ENCODE measurements at regions not wholly inside any gene's neighbourhood (a gene's known extent, or its start where the extent isn't known, plus 50 kb on each side); places are given as distances from the start of the nearest gene placed in this dataset.

- DNase-seq = no peak
- intact Hi-C loops (cut with DNase I) = no loop called here
These were observed 605.6 kb upstream of the TEX47 start for GRCh38 chr7:89401099-89401498.

DNA sequence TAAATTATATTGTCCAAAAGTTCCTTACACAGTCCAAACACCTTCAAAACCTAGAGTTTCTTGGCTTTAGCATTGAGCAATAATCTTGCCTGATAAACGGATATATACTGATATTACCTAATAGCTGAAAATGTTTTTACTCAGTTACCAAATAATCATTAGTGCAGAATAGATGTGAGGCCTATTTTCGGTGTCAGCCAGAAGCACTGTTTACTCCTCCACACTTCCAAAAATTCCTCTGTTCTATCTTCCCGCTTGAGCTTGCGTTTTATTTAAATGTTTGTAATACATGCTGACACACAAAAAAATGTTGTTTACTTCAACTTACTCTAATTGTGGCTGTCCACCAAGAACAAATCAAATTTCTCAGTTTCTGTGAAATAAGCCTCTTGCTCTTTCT, 606.2 kb upstream of the TEX47 start:
- peak in 1 of 42 donors; percentile 5 for DNase-seq
- intact Hi-C loops (cut with DNase I) = no loop called here

- no peak for DNase-seq
- intact Hi-C loops (cut with DNase I) = no loop called here
These were observed 656.4 kb upstream of the TEX47 start for GRCh38 chr7:89451911-89452310.

DNA sequence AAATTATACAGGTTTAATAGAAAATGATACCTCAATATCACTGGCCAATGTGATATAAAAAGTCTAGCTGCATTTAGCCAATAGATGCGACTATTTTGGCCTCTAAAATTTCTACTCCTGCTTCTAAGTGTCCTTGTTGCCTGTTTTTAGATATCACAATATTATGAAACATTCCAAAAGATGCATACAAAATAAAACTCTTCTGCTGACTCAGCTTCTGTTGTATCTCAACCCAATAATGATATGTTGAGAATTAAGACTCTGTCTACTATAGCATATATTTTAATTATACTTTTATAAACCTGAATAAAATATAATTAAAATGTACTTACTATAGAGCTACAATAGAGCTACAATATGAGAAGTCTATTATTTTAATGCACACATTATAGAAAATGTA, 661.0 kb upstream of the TEX47 start:
- intact Hi-C loops (cut with DNase I) = no loop called here
- no peak for DNase-seq

GRCh38 chr7:89458114-89458513, 662.6 kb upstream of the TEX47 start:
- no peak for DNase-seq
- intact Hi-C loops (cut with DNase I) = no loop called here

GRCh38 chr7:89474456-89474855, 678.9 kb upstream of the TEX47 start:
- intact Hi-C loops (cut with DNase I) = no loop called here

DNA sequence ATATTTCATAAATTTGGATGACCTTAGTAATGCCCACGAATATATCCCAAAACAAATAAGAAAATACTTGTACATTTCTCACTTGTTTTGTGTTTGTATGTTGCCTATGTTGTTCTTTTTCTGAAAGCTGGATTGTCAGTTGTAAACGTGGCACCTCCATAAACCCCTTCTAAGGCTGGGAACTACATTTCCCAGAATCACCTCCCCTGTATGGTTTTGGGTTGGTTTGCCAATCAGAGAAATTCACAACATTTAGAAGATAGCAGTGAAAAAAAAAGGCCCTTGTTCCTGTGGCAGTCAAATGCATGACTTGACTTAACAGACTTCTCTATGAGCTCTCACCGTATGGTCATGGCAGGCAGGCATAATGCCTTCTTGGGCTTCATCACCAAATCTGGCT, 676.3 kb upstream of the STEAP1 start:
- intact Hi-C loops (cut with DNase I) = no loop called here
- DNase-seq = no peak

More at GRCh38 chr7:89474456-89474855, 678.9 kb upstream of the TEX47 start:
- DNase-seq = no peak

- no peak for DNase-seq
- intact Hi-C loops (cut with DNase I) = no loop called here
These were observed 658.6 kb upstream of the STEAP1 start for GRCh38 chr7:89495704-89496103.

DNA sequence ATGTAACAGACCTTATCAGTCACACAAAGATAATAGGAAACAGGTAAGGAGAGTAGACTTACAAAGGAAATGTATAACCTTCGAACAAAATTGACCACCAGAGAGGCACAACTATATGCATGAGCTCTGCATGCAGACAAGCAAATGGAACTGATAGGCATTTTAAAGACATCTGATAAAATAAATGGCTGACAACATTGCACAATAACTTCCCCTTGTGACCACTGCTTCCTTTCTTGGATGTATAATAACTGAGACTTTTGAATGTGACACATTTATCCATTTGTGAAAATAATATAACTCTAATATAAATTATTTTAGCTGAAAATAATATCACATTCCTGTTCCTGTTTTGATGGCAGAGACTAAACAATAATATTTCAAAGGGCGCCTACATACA, 654.2 kb upstream of the STEAP1 start:
- intact Hi-C loops (cut with DNase I) = no loop called here
- no peak for DNase-seq

GRCh38 chr7:89503281-89503680, 651.0 kb upstream of the STEAP1 start:
- intact Hi-C loops (cut with DNase I) = no loop called here
- no peak for DNase-seq

DNA sequence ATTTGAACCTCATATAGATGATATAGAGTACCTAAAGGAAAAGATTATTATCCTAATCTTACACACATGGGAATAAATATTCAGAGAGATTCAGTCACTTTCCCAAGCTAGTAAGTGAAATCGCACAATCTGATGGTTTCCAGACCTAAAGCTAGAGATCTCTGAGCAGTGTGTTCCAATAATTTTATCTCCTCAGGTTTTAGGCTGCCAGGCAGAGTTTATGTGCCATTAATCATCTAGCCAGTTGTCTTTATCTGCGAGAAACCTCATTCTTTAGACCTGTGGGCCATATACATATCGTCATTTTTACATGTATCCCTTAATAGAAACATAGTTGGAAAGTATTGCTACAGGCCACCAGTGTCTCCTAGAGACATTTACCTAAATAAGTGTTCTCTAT, 647.2 kb upstream of the STEAP1 start:
- intact Hi-C loops (cut with DNase I) = no loop called here
- DNase-seq = no peak

GRCh38 chr7:89511900-89512299, 642.4 kb upstream of the STEAP1 start:
- DNase-seq = no peak
- intact Hi-C loops (cut with DNase I) = no loop called here

- DNase-seq = no peak
- intact Hi-C loops (cut with DNase I) = no loop called here
These were observed 639.3 kb upstream of the STEAP1 start for GRCh38 chr7:89514970-89515369.

GRCh38 chr7:89517815-89518214, 636.5 kb upstream of the STEAP1 start:
- DNase-seq = no peak
- intact Hi-C loops (cut with DNase I) = no loop called here

DNA sequence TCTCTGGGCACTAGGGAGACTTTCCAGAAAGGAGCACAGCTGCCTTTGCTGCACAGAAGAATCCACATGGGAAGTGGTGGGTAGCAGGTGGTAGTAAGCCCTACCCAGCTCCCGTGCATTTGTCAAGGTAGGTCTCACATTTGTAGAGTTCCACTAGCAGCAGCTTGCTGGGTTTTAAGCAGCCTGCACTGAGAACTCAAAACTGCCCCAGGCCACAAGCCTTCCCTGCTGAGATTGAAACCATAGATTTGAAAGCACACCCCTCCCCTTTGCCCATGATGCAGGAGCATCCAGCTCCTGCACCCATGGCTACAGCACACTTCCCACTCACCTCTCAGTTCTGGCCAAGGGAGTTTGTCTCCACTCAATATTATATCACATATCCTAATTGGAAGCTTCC, 604.5 kb upstream of the STEAP1 start:
- intact Hi-C loops (cut with DNase I) = no loop called here
- DNase-seq = no peak

DNA sequence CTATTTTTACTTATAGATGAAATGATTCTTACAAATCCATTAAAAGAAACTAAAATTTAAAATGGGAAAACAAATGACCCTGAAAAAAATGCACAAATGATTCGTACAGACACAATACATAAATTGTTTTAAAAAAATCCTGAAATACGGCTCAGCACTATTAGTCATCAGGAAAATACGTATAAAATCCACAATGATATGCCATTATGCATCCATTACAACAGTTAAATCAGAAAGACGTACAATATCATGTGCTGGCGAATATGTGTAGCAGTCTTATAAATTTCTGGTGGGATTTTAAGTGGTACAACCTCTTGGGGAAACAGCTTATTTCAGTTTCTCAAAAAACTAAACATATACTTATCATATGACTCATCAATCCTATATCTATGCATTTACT, 600.1 kb upstream of the STEAP1 start:
- no peak for DNase-seq
- intact Hi-C loops (cut with DNase I) = no loop called here

- no peak for DNase-seq
- intact Hi-C loops (cut with DNase I) = no loop called here
These were observed 594.7 kb upstream of the STEAP1 start for GRCh38 chr7:89559596-89559995.

- intact Hi-C loops (cut with DNase I) = no loop called here
- no peak for DNase-seq
These were observed 590.7 kb upstream of the STEAP1 start for GRCh38 chr7:89563597-89563996.

DNA sequence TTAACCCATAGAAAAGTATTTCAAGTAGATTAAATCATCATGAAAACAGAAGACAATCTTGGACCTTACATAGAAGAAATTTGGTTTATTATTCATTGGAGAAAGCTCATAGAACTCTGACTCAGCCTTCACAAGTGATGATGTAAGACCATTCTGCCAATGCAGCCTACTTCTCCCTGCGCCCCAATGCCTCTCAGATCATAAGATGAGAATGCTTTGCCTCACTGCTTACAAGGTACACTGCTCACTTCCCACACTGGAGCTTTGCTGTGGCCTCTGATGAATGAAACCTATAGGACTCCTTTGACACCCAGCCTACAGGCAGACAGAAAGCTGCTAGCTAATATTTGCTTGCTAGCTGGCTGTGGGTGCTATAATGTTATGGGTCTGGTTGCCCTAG, 569.4 kb upstream of the STEAP1 start:
- intact Hi-C loops (cut with DNase I) = no loop called here
- DNase-seq = peak in 24 of 42 donors; percentile 1 to 68 (median 20)

GRCh38 chr7:89593125-89593524, 561.1 kb upstream of the STEAP1 start:
- no peak for DNase-seq
- intact Hi-C loops (cut with DNase I) = no loop called here

DNA sequence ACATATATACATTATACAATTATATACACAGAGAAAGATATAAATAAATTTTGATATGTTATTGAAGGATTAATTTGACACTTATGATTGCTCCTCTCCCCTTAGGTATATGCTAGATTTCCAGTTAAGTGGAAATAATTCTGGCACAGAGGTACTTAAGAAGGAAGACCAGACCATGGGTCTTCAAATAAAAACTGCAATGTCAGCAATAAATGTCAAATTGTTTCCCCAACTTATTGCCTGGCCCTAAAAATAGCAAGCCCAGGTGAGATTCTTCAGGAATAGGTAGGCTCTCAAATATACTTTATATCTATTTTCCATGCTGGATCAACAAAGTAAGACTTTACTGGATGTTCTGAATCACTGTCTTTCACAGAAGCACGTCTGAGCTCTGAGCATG, 551.3 kb upstream of the STEAP1 start:
- intact Hi-C loops (cut with DNase I) = no loop called here
- no peak for DNase-seq

GRCh38 chr7:89605362-89605761, 548.9 kb upstream of the STEAP1 start:
- DNase-seq = peak in 8 of 42 donors; percentile 2 to 35 (median 12)
- intact Hi-C loops (cut with DNase I) = no loop called here

Data from head of caudate nucleus (tissue), 42 donors.